HEK293 (cell line): ENCODE measurements at regions not wholly inside any gene's neighbourhood (a gene's known extent, or its start where the extent isn't known, plus 50 kb on each side); places are given as distances from the start of the nearest gene placed in this dataset.

Source experiments
- CTCF ChIA-PET: fragments of 350-600 bp; formaldehyde crosslinking; extraction: SDS; loops from one replicate; lab custom pipeline; 2021; ENCODE audit warnings: antibody characterized with exemption; lab: Yijun Ruan, JAX
- POLR2A ChIA-PET: fragments of 300-600 bp; formaldehyde crosslinking; extraction: SDS; loops from one replicate; lab custom pipeline; 2020; ENCODE audit warnings: antibody characterized with exemption, inconsistent platforms; lab: Yijun Ruan, JAX
- H3K27ac ChIP-seq: fragments of 200-500 bp; sonication (Bioruptor generic); 2 replicates; pipeline ENCODE4 v1.5.1; 2014; ENCODE audit warnings: low read depth, low read length, control low read depth, inconsistent platforms; ENCODE audit errors: extremely low read depth
- H3K36me3 ChIP-seq, 2 experiments: fragments of 200-500 bp in 1 of 2; sonication (Bioruptor generic) in 1 of 2; 1 replicate in 1 of 2; 2 replicates in 1 of 2; pipeline ENCODE4 v1.5.1; 2014 to 2017; ENCODE audit warnings: inconsistent platforms in 2 of 2, low read length in 2 of 2; ENCODE audit not compliant: control insufficient read depth in 2 of 2, insufficient read depth in 1 of 2
- H3K4me1 ChIP-seq: fragments of 200-500 bp; sonication (Bioruptor generic); 2 replicates; pipeline ENCODE4 v1.5.1; 2014; ENCODE audit warnings: mild to moderate bottlenecking, low read length, inconsistent platforms; ENCODE audit not compliant: control insufficient read depth, insufficient read depth
- H3K4me3 ChIP-seq: 2 replicates; pipeline ENCODE4 v1.5.1; 2011; ENCODE audit warnings: low read depth, mild to moderate bottlenecking, control low read depth, low read length, moderate library complexity
- H3K9me3 ChIP-seq: fragments of 200-500 bp; sonication (Bioruptor generic); 2 replicates; pipeline ENCODE4 v1.5.1; 2014; ENCODE audit warnings: low read depth, low read length, inconsistent platforms; ENCODE audit not compliant: control insufficient read depth, insufficient read depth
- EGR2 ChIP-seq: fragments of 450-650 bp; formaldehyde crosslinking; IDR thresholded peaks from 2 replicates; pipeline ENCODE4 v1.5.1; 2016; ENCODE audit warnings: low read depth, missing biosample characterization, missing genetic modification characterization
- GLIS2 ChIP-seq: fragments of 450-650 bp; formaldehyde crosslinking; IDR thresholded peaks from 2 replicates; pipeline ENCODE4 v1.5.1; 2016; ENCODE audit warnings: missing biosample characterization, missing genetic modification characterization
- KLF1 ChIP-seq: fragments of 450-650 bp; formaldehyde crosslinking; IDR thresholded peaks from 2 replicates; pipeline ENCODE4 v1.5.1; 2016; ENCODE audit warnings: missing biosample characterization, missing genetic modification characterization
- SCRT2 ChIP-seq: fragments of 450-650 bp; formaldehyde crosslinking; IDR thresholded peaks from 2 replicates; pipeline ENCODE4 v1.5.1; 2016; ENCODE audit warnings: missing biosample characterization, missing genetic modification characterization
- SP7 ChIP-seq: fragments of 450-650 bp; formaldehyde crosslinking; IDR thresholded peaks from 2 replicates; pipeline ENCODE4 v1.5.1; 2016; ENCODE audit warnings: missing biosample characterization, missing genetic modification characterization
- ZFHX2 ChIP-seq: fragments of 450-650 bp; formaldehyde crosslinking; conservative IDR thresholded peaks from 2 replicates; pipeline ENCODE4 v1.5.1; 2016; ENCODE audit warnings: missing biosample characterization, missing genetic modification characterization
- ZIC2 ChIP-seq: fragments of 450-650 bp; formaldehyde crosslinking; IDR thresholded peaks from 2 replicates; pipeline ENCODE4 v1.5.1; 2016; ENCODE audit warnings: missing biosample characterization, missing genetic modification characterization
- ZNF114 ChIP-seq: fragments of 450-650 bp; formaldehyde crosslinking; IDR thresholded peaks from 2 replicates; pipeline ENCODE4 v1.5.0; 2017; ENCODE audit warnings: missing biosample characterization, missing genetic modification characterization
- ZNF202 ChIP-seq: fragments of 450-650 bp; formaldehyde crosslinking; IDR thresholded peaks from 2 replicates; pipeline ENCODE4 v1.5.1; 2016; ENCODE audit warnings: missing biosample characterization, missing genetic modification characterization, borderline replicate concordance
- ZNF335 ChIP-seq: fragments of 450-650 bp; formaldehyde crosslinking; conservative IDR thresholded peaks from 2 replicates; pipeline ENCODE4 v1.5.1; 2016; ENCODE audit warnings: missing biosample characterization, missing genetic modification characterization
- ZNF596 ChIP-seq: fragments of 450-650 bp; IDR thresholded peaks from 2 replicates; pipeline ENCODE4 v1.5.0; 2018; ENCODE audit warnings: missing biosample characterization, mild to moderate bottlenecking, missing genetic modification characterization, moderate library complexity
- ZNF701 ChIP-seq: fragments of 450-650 bp; formaldehyde crosslinking; IDR thresholded peaks from 2 replicates; pipeline ENCODE4 v1.5.1; 2016; ENCODE audit warnings: missing biosample characterization, missing genetic modification characterization
- ZNF777 ChIP-seq: fragments of 450-650 bp; formaldehyde crosslinking; IDR thresholded peaks from 2 replicates; pipeline ENCODE4 v1.5.1; 2017; ENCODE audit warnings: missing biosample characterization, missing genetic modification characterization, borderline replicate concordance
- TF ChIP-seq, protein P1 (sequence below): fragments of 450-650 bp; formaldehyde crosslinking; IDR thresholded peaks from 2 replicates; pipeline ENCODE4 v1.5.1; 2017; ENCODE audit warnings: missing biosample characterization, missing genetic modification characterization
- TF ChIP-seq, protein P2 (sequence below): fragments of 450-650 bp; formaldehyde crosslinking; IDR thresholded peaks from 2 replicates; pipeline ENCODE4 v1.5.1; 2016; ENCODE audit warnings: missing biosample characterization, missing genetic modification characterization

DNA sequence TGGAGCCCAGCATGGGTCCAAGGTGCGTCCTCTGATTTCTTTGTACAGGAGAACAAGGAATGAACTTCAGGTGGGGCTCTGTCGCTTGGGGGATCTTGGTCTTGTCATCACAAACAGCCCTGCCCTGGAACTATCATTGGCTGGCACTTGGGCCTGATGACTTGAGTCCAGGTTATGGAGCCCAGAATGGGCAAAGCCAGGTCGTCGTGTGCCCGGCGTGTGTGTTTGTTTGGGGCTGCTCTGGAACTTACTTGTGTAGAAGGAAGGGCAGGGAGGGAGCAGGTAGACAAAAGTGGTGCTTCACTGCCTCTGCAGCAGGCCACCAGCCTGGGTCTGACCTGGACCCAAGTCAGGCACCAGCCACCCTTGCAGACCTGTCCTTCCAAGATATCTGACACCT is 306.3 kb upstream of the HS6ST1 start (continued):
- TF ChIP-seq ZNF777 (tag by site-specific recombination) = no peak

DNA sequence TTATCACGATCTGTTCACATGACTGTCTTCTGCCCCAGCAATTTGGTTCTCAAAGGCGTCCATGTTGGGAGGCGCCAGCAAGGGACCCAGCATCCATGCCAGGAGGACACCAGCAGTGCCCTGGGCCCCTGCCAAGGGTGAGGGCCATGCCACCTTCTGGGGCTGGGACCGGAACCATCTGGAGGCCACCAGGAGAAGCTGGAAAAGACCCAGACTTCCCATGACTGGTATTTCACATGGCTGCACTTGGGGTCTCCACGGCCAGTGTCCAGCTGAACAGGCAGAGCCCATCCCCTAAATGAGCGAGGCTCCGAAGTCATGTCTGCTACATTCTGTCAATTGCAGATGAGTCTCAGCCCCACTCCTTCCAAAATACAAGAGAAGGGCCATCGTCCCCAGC is 306.8 kb upstream of the HS6ST1 start:
- Histone ChIP-seq H3K9me3 (no peaks in the 10 kb centered on the region), H3K36me3 (no peaks in the 10 kb centered on the region), H3K4me3 (no peak overlapping the region), H3K27ac (no peak overlapping the region), H3K4me1 (peaks cover 4% of the 10 kb centered on the region; the same call in 1 of the 2 replicates)
- TF ChIP-seq, protein P1, sequence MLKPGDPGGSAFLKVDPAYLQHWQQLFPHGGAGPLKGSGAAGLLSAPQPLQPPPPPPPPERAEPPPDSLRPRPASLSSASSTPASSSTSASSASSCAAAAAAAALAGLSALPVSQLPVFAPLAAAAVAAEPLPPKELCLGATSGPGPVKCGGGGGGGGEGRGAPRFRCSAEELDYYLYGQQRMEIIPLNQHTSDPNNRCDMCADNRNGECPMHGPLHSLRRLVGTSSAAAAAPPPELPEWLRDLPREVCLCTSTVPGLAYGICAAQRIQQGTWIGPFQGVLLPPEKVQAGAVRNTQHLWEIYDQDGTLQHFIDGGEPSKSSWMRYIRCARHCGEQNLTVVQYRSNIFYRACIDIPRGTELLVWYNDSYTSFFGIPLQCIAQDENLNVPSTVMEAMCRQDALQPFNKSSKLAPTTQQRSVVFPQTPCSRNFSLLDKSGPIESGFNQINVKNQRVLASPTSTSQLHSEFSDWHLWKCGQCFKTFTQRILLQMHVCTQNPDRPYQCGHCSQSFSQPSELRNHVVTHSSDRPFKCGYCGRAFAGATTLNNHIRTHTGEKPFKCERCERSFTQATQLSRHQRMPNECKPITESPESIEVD (tag by site-specific recombination) = no peak
- TF ChIP-seq ZNF701 (tag by site-specific recombination) (no peak), ZNF335 (tag by site-specific recombination) (no peak), SCRT2 (no peak), SP7 (tag by site-specific recombination) (no peak), ZNF596 (tag by site-specific recombination) (no peak)
- ChIA-PET POLR2A (no interaction called here), CTCF (no interaction called here)

DNA sequence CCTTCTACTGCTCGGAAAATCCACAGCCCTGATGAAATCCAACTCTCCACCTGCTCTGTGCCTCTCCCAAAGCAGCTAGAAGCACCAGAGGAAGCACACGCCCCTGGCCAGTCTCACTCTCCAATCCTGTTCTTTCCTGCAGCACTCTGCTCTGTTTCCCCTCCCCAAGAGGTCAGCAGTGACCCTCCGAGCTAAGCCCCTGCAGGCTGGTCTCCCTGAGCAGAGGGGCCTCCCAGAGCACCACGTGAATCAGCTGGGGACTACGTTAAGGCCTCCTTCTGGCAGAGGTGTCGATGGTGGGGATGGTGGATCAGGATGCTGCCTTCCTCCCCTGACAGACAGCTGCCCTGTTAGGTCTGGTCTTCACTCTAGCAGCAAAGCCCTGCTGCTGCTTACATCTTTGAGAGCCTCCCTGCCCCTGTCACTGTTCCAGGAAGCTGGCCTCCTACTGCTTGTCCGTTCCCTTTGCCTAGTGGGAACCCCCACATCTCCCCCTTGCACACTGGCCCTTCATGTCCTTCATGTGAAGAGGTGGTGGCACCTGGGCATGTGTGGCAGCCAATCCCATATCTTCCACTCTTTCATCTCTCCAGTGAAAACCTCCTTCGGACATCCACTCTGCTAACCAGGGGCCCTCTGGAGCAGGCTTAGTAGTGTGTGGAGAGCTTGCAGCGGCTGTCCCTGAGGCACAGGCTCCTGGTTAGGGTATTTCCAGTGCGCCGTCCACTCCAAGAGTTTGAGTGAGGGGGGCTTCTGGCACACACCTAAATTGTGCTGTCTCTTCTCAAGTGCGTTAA is 307.5 kb upstream of the HS6ST1 start:
- Histone ChIP-seq H3K4me1 (peaks cover 4% of the 10 kb centered on the region; the same call in 1 of the 2 replicates), H3K27ac (no peak overlapping the region)
- TF ChIP-seq ZNF114 (tag by site-specific recombination) (no peak), GLIS2 (tag by site-specific recombination) (no peak)
- TF ChIP-seq, all 188 proteins: peak for 0
- Histone ChIP-seq H3K36me3 (no peaks in the 10 kb centered on the region), H3K4me3 (no peak overlapping the region), H3K9me3 (no peaks in the 10 kb centered on the region)
- POLR2A ChIA-PET = no interaction called here
- CTCF ChIA-PET = no interaction called here

DNA sequence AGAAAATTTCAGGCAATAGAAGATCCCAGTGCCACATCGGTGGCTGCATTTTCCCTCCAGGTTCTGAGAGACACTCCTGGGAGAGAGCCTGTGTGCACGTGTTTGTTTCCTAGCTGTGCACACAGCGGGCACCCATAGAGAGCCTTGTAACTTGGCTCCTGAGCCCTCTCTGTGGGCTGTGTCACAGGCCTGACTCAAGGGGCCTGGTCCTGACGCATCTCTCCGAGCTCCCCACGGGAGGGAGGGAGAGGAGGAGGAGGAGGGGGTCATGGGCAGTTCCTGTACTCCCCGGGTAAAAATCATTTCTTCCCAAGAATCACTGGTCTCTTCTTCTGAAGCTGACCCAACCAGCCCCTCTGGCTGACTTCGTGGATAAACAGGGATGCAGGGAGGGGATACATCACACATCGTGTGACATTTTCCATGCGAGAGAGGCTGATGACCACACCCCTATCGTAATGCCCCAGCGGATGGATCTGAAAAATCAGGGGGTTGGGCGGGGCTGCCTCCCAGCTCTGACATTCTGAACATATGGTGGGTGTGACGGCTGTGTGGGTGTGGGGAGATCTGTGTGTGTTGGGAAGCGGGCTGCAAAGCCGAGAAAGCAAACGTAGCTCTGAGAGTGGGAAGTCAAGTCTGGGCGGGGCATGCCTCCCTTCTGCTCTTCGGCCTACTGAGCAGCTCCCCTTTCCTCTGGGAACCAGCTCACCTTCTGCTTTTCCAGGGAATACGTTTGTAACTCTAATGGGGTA is 308.3 kb upstream of the HS6ST1 start:
- no peak overlapping the region for H3K27ac ChIP-seq
- peak; percentile 87 for TF ChIP-seq EGR2 (tag by site-specific recombination)
- TF ChIP-seq, protein P2, sequence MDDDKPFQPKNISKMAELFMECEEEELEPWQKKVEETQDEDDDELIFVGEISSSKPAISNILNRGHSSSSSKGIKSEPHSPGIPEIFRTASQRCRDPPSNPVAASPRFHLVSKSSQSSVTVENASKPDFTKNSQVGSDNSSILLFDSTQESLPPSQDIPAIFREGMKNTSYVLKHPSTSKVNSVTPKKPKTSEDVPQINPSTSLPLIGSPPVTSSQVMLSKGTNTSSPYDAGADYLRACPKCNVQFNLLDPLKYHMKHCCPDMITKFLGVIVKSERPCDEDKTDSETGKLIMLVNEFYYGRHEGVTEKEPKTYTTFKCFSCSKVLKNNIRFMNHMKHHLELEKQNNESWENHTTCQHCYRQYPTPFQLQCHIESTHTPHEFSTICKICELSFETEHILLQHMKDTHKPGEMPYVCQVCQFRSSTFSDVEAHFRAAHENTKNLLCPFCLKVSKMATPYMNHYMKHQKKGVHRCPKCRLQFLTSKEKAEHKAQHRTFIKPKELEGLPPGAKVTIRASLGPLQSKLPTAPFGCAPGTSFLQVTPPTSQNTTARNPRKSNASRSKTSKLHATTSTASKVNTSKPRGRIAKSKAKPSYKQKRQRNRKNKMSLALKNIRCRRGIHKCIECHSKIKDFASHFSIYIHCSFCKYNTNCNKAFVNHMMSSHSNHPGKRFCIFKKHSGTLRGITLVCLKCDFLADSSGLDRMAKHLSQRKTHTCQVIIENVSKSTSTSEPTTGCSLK (tag by site-specific recombination) = no peak
- TF ChIP-seq ZIC2 (tag by site-specific recombination) = 0 out of 2 replicates have a peak, but pooled peaks have one; percentile 19
- TF ChIP-seq ZNF202 (tag by site-specific recombination) = no peak
- TF ChIP-seq ZFHX2 (tag by site-specific recombination) = peak; percentile 87
- peak; percentile 82 for TF ChIP-seq KLF1 (tag by site-specific recombination)
- H3K36me3 ChIP-seq = no peaks in the 10 kb centered on the region
- H3K9me3 ChIP-seq = no peaks in the 10 kb centered on the region
- CTCF ChIA-PET = interaction anchor here (0.7 kb wide), 1 partner anchor 128 kb away, joined by 4 read pairs; no protein-coding TSS in a partner anchor
- H3K4me1 ChIP-seq = peaks cover 4% of the 10 kb centered on the region; the same call in 1 of the 2 replicates
- no peak overlapping the region for H3K4me3 ChIP-seq
- POLR2A ChIA-PET = no interaction called here
